CD4-positive, alpha-beta T cell treated with Interleukin-2 at 100 ng/mL for 4 hours (primary cell): ENCODE measurements at regions not wholly inside any gene's neighbourhood (a gene's known extent, or its start where the extent isn't known, plus 50 kb on each side); places are given as distances from the start of the nearest gene placed in this dataset.
"Not testable (repeated sequence)": the region's sequence is repeated elsewhere in the genome, so short reads cannot be mapped to it uniquely, and the experiment has no call there.

Source experiments
- DNase-seq: peaks from one replicate; pipeline ENCODE4 v3.0.0-alpha.2; 2020; ENCODE audit warnings: low spot score

GRCh38 chr9:13443346-13444244 lies 164.1 kb upstream of the MPDZ start:
- no peak for DNase-seq

DNA sequence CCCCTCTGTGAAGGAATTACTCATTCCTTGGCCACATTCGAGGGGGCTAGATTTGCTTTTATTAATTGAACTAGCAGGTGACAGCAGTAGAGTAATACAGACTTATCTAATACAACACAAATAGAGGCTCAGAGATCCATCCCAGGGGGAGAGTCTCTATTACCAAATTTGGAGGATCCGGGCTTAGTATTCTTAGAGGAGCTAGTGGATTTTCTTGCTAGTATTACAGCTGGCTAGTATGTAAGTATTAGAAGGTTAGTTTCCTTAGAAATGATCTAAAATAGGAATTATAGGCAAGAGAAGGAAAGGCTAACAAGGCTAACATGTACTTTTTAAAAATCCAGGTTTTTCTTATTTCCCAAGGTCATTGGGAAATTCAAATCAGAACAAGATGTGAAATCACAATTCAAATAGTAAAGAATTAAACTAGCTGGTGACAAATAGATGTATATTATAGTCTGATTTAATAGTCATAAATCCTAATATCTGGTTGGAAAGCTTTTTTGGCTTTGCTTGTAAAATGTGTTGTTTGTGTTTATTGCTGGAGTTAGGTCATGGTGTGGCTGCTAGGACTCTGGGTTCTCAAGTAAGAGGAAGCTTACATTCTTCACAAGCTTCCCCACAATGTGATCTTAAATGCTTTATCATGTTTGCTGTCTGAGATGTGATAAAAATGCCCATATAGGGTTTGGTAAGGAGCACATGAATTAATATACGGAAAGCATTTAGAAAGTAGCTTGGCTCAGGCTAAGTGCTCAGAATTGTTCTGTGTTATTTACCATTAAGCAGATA lies 160.4 kb upstream of the MPDZ start:
- DNase-seq: no peak

DNA sequence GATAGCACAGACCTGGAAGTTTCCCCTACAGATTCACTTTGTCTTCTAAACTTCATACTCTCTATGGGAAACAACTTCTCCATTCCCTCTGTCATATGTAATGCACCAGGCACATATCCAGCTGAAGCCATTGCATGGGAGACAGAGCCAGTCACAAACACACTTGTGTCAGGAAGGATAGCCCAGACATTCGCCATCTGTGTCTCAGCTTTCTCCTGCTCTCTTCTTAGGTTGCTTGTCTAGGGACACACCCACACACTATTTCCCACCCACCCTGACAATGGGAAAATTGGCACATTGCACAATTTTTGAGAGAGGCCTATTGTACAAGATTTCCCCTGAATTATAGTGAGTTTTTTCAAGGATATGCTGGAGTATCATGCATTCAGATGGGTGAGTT lies 158.4 kb upstream of the MPDZ start:
- no peak for DNase-seq

GRCh38 chr9:13436591-13436990 lies 157.1 kb upstream of the MPDZ start:
- DNase-seq: no peak

DNA sequence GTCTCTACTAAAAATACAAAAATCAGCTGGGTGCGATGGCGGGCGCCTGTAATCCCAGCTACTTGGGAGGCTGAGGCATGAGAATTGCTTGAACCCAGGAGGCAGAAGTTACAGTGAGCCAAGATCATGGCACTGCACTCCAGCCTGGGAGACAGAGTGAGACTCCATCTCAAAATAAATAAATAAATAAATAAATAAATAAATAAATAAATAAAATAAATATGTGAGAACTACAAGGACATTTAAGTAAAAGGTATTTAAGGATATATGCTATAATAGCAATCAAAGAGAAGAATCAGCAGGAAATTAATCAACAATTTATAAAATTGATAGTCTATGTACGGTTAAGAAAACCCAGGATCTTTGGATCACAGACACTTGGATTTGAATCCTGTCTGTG lies 154.0 kb upstream of the MPDZ start:
- not testable (repeated sequence) for DNase-seq

DNA sequence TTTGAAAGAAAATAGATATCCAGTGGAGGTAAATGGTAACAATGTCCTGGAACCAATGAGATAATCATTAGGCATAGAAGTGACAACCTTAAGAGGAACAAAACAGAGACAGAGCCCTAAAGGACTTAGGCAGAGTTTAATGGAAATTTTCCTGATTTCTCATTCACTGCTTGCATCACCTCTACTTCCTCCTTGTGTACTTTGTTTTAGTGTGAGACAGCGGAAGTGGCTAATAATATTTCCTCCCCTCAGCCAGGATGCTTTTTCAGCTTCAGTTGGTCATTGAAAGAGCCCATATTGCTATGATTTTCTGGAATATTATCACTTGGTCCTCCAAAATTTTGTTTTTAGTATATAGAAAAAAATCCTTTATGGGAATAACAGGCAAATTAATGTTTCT lies 153.4 kb upstream of the MPDZ start:
- DNase-seq: no peak

DNA sequence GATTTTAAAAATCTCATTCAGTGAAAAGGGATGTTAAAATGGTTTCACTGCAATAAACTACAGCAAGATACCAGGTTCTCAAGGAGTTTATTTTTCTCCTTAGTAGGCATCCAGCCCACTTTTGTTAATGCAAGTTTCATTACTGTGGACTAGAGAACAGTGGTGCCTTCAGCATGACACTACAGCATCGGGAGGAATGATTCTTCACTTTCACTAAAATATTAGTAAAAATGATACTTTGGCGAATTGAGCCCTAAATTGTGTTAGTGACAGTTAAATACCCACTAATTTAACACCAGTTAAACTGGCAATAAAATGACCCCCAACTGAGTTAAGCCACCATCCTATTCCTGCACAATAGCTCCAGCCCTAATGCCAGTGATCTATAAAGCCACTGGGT lies 152.2 kb upstream of the MPDZ start:
- no peak for DNase-seq

DNA sequence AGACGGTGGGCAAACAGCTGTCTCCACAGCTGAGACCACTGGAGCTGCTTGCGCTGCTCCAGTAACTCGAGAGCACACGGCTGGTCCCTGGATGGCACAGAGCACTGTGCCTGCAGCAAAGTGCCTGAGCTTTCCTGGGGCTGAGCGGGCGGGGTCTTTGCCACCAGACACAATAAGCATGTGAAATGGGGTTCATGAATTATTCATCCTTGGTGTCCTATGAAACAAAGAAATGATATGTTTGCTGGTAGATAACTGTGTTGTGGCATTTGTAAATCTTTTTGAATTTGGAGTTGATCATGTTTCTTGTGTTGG lies 151.7 kb upstream of the MPDZ start:
- DNase-seq: no peak

DNA sequence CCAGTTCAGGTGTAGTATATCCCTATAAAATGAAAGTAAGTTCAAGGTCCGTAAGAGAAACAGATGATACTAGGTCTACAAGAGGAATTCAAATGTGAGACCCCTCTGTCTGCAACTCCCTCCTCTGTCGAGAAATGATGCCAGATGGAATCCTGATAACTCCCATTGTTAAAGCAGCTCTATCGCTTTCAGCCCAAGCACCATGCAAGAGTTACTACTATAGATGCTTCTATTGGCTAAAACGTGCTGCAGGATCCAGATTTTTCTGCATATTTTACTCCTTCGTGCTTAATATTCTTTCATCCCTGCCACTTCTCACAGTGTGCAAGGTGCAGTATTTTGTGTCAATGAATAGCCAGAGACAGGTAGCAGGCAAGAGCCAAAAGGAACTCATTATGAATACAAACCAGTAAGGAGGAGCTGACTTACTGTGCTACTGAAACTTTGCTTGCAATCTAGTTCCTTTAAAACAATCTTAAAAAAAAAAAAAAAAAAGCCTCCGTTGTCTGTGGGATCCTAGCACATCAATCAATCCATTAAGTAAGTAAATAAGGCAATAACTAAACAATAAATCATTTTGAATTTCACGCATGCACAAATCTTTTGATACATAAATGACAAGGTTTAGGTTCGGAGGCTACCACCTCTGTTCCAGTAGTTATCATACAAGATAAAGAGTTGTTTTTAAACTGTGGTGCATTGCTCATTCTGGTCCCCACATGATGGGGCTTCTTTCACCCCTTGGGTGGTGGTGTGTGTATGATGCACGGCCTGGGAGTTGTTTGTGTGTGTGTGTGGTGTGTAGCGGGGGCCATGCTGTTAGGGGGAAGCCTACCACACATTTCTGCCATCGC lies 151.1 kb upstream of the MPDZ start:
- DNase-seq: no peak

GRCh38 chr9:13429301-13430190 lies 150.1 kb upstream of the MPDZ start:
- DNase-seq: no peak

DNA sequence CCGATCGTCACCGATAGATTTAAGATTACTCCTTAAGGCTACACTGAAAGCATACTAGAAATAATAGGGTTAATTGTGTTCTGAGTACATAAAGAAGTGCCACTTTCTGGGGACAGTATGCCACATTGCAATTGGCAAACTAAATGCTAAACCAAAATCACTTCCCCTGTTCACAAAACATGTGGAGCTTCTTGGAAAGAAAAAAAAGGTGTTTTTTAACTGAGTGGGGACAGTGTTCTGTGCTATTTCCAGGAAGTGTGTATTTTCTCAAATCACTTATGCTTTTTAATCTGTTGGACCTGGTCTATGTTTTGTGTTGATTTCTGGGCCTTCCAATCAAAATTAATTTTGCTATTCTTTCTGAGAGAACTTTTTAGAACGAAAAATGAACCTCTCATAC lies 149.3 kb upstream of the MPDZ start:
- DNase-seq: no peak

DNA sequence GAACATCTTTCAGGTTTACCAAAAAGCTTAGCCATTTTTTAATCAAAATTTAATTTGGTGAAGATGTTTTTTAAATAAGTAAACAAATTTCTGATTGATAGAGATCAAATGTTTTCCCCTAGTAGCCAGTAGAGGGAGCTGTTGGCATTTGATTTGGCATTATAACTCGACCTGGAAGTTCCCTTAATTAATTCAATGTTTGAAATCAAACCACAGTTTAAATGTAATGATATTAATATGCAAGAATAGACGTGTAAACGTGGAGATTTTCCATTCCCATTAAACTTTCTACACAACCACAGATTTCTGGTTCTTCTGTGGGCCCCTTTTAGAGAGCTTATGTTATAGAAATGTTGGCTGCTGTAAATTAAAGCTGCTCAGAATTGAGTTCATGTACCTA lies 148.1 kb upstream of the MPDZ start:
- peak; percentile 36 for DNase-seq

GRCh38 chr9:13426606-13427005 lies 147.1 kb upstream of the MPDZ start:
- DNase-seq: no peak

- DNase-seq: no peak
Observed at GRCh38 chr9:13424872-13425271, 145.4 kb upstream of the MPDZ start.

DNA sequence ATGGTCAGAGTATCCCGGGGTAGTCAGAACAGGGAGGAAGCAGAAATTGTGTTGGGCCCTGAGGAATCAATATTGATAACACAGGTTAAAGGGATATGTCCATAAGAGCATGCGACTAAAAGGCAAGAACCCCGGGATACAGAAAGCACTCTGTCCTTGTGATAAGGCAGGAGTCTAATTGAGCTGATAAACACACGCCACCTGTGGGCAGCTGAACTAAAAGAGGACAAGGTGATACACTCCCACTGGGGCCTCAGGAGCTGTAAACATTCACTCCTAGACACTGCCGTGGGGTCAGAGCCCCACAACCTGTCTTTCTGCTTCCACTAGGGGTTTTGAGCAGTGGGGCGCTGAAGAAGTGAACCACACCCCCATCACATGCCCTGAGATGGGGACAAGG lies 144.7 kb upstream of the MPDZ start:
- no peak for DNase-seq

- no peak for DNase-seq
Observed at GRCh38 chr9:13414349-13414748, 134.9 kb upstream of the MPDZ start.

GRCh38 chr9:13412331-13412730 lies 132.8 kb upstream of the MPDZ start:
- DNase-seq: no peak

- DNase-seq: no peak
Observed at GRCh38 chr9:13411791-13412190, 132.3 kb upstream of the MPDZ start.

- no peak for DNase-seq
Observed at GRCh38 chr9:13410566-13411031, 131.1 kb upstream of the MPDZ start.

GRCh38 chr9:13397661-13398060 lies 118.2 kb upstream of the MPDZ start:
- DNase-seq: no peak

GRCh38 chr9:13397220-13397619 lies 117.7 kb upstream of the MPDZ start:
- DNase-seq: no peak
